RWPE2 (cell line): ENCODE measurements at regions not wholly inside any gene's neighbourhood (a gene's known extent, or its start where the extent isn't known, plus 50 kb on each side); places are given as distances from the start of the nearest gene placed in this dataset.

Experiments
- ATAC-seq: fragments of 200-7000 bp; cut with Tn5 transposase; 3 replicates; pipeline ENCODE4 v1.9.1; 2021; ENCODE audit warnings: low read depth
- DNase-seq: peaks from one replicate; pipeline ENCODE4 v3.0.0-alpha.2; 2020; ENCODE audit warnings: low spot score
- H3K27ac ChIP-seq: fragments of 450-650 bp; 2 replicates; pipeline ENCODE4 v1.5.1; 2017; ENCODE audit warnings: mild to moderate bottlenecking; ENCODE audit not compliant: poor library complexity, severe bottlenecking
- H3K27me3 ChIP-seq: fragments of 250-450 bp; sonication (Bioruptor Pico); 2 replicates; pipeline ENCODE4 v1.5.1; 2021; ENCODE audit warnings: mild to moderate bottlenecking, moderate library complexity; ENCODE audit not compliant: insufficient read depth, poor library complexity, severe bottlenecking
- H3K36me3 ChIP-seq: fragments of 250-450 bp; sonication (Bioruptor Pico); 2 replicates; pipeline ENCODE4 v1.5.1; 2020; ENCODE audit warnings: low read depth, mild to moderate bottlenecking, moderate library complexity
- H3K4me1 ChIP-seq: fragments of 250-450 bp; sonication (Bioruptor Pico); 2 replicates; pipeline ENCODE4 v1.5.1; 2021; ENCODE audit warnings: mild to moderate bottlenecking, moderate library complexity; ENCODE audit not compliant: insufficient read depth, poor library complexity, severe bottlenecking
- H3K4me3 ChIP-seq: fragments of 250-450 bp; sonication (Bioruptor Pico); 2 replicates; pipeline ENCODE4 v1.5.1; 2021; ENCODE audit warnings: mild to moderate bottlenecking, moderate library complexity; ENCODE audit not compliant: severe bottlenecking
- H3K9me3 ChIP-seq: fragments of 250-450 bp; sonication (Bioruptor Pico); 2 replicates; pipeline ENCODE4 v1.5.1; 2021; ENCODE audit warnings: mild to moderate bottlenecking, moderate library complexity; ENCODE audit not compliant: severe bottlenecking
- CTCF ChIP-seq: fragments of 450-650 bp; IDR thresholded peaks from one replicate; pipeline ENCODE4 v1.5.1; 2017; ENCODE audit warnings: mild to moderate bottlenecking, moderate library complexity; ENCODE audit not compliant: poor library complexity, severe bottlenecking

GRCh38 chr3:80043226-80043625, 275.4 kb upstream of the ROBO1 start:
- TF ChIP-seq CTCF: no peak
- no peak for DNase-seq
- ATAC-seq: no peak
- H3K27ac ChIP-seq: no peak overlapping the region
- no peak overlapping the region for H3K4me3 ChIP-seq
- H3K36me3 ChIP-seq: no peaks in the 10 kb centered on the region
- no peaks in the 10 kb centered on the region for H3K9me3 ChIP-seq
- H3K4me1 ChIP-seq: no peaks in the 10 kb centered on the region
- no peaks in the 10 kb centered on the region for H3K27me3 ChIP-seq

- Histone ChIP-seq H3K9me3 (no peaks in the 10 kb centered on the region), H3K27ac (no peak overlapping the region), H3K4me1 (no peaks in the 10 kb centered on the region), H3K4me3 (no peak overlapping the region), H3K27me3 (no peaks in the 10 kb centered on the region), H3K36me3 (no peaks in the 10 kb centered on the region)
- no peak for TF ChIP-seq CTCF
- no peak for DNase-seq
- ATAC-seq: no peak
These were observed 272.3 kb upstream of the ROBO1 start for GRCh38 chr3:80040067-80040466.

GRCh38 chr3:80036176-80036575, 268.4 kb upstream of the ROBO1 start:
- Histone ChIP-seq H3K4me1 (no peaks in the 10 kb centered on the region), H3K27me3 (no peaks in the 10 kb centered on the region), H3K36me3 (no peaks in the 10 kb centered on the region), H3K9me3 (no peaks in the 10 kb centered on the region), H3K4me3 (no peak overlapping the region), H3K27ac (no peak overlapping the region)
- DNase-seq: no peak
- TF ChIP-seq CTCF: no peak
- no peak for ATAC-seq

- Histone ChIP-seq H3K27me3 (no peaks in the 10 kb centered on the region), H3K36me3 (no peaks in the 10 kb centered on the region)
- TF ChIP-seq CTCF: no peak
These were observed 267.2 kb upstream of the ROBO1 start for GRCh38 chr3:80035021-80035420.

GRCh38 chr3:80023010-80023409, 255.2 kb upstream of the ROBO1 start:
- H3K27ac ChIP-seq: no peak overlapping the region
- no peak for TF ChIP-seq CTCF
- no peak overlapping the region for H3K4me3 ChIP-seq
- ATAC-seq: no peak
- H3K9me3 ChIP-seq: no peaks in the 10 kb centered on the region
- H3K36me3 ChIP-seq: no peaks in the 10 kb centered on the region
- no peak for DNase-seq
- no peaks in the 10 kb centered on the region for H3K27me3 ChIP-seq
- peaks cover 8% of the 10 kb centered on the region for H3K4me1 ChIP-seq

More at GRCh38 chr3:80035021-80035420, 267.2 kb upstream of the ROBO1 start:
- H3K9me3 ChIP-seq: no peaks in the 10 kb centered on the region
- no peaks in the 10 kb centered on the region for H3K4me1 ChIP-seq
- H3K27ac ChIP-seq: no peak overlapping the region
- H3K4me3 ChIP-seq: no peak overlapping the region
- ATAC-seq (no peak), DNase-seq (no peak)
